ENCODE measurements at regions not wholly inside any gene's neighbourhood (a gene's known extent, or its start where the extent isn't known, plus 50 kb on each side); places are given as distances from the start of the nearest gene placed in this dataset.

GRCh38 chr2:58341047-58341446 is 99.9 kb upstream of the FANCL start:
- TF ChIP-seq POLR2AphosphoS5 (IDR thresholded peaks at IDR 0.05; ENCODE audit: low read depth) (no peak), CTCF (IDR thresholded peaks at IDR 0.05; ENCODE audit: insufficient read depth, low read length) (no peak), GABPA (IDR thresholded peaks at IDR 0.05; ENCODE audit: low read depth) (no peak)

All from HL-60 (cell line).